Mesenchymal stem cell (in vitro differentiated cells and primary cell): ENCODE measurements at regions not wholly inside any gene's neighbourhood (a gene's known extent, or its start where the extent isn't known, plus 50 kb on each side); places are given as distances from the start of the nearest gene placed in this dataset.

ENCODE experiments used
- DNase-seq: peaks from one replicate; pipeline ENCODE4 v3.0.0-alpha.2; 2013
- H2AFZ ChIP-seq: one replicate; pipeline ENCODE4 v1.6.1; 2013; ENCODE audit warnings: low read depth, mild to moderate bottlenecking, control low read depth, inconsistent platforms, low read length, moderate library complexity
- H2AK5ac ChIP-seq: 2 replicates; pipeline ENCODE4 v1.6.1; 2013; ENCODE audit warnings: low read length, moderate library complexity, mild to moderate bottlenecking, inconsistent platforms; ENCODE audit not compliant: severe bottlenecking
- H2BK120ac ChIP-seq: one replicate; pipeline ENCODE4 v1.6.1; 2013; ENCODE audit warnings: low read depth, mild to moderate bottlenecking, inconsistent platforms, low read length, moderate library complexity
- H2BK12ac ChIP-seq, 2 experiments: one replicate each; pipeline ENCODE4 v1.6.1; 2013; ENCODE audit warnings: inconsistent platforms in 2 of 2, low read length in 2 of 2, mild to moderate bottlenecking in 2 of 2, moderate library complexity in 2 of 2, control low read depth in 1 of 2
- H2BK15ac ChIP-seq: one replicate; pipeline ENCODE4 v1.6.1; 2013; ENCODE audit warnings: mild to moderate bottlenecking, low read depth, inconsistent platforms; ENCODE audit not compliant: poor library complexity, severe bottlenecking
- H2BK5ac ChIP-seq: 2 replicates; pipeline ENCODE4 v1.6.1; 2013; ENCODE audit warnings: low read depth, mild to moderate bottlenecking, low read length, control low read depth, inconsistent platforms; ENCODE audit not compliant: poor library complexity, severe bottlenecking
- H3K14ac ChIP-seq, 2 experiments: one replicate each; pipeline ENCODE4 v1.6.1; 2013; ENCODE audit warnings: inconsistent platforms in 2 of 2, low read length in 2 of 2, control low read depth in 1 of 2, mild to moderate bottlenecking in 1 of 2, moderate library complexity in 1 of 2
- H3K18ac ChIP-seq, 2 experiments: one replicate each; pipeline ENCODE4 v1.6.1; 2013; ENCODE audit warnings: inconsistent platforms in 2 of 2, low read length in 2 of 2, control low read depth in 1 of 2, low read depth in 1 of 2, mild to moderate bottlenecking in 1 of 2
- H3K23ac ChIP-seq, 2 experiments: one replicate each; pipeline ENCODE4 v1.6.1; 2013; ENCODE audit warnings: inconsistent platforms in 2 of 2, low read length in 2 of 2, mild to moderate bottlenecking in 2 of 2, moderate library complexity in 2 of 2, control low read depth in 1 of 2
- H3K27ac ChIP-seq: 2 replicates; pipeline ENCODE4 v1.5.1; 2013; ENCODE audit warnings: mild to moderate bottlenecking, moderate library complexity, low read length, control low read depth, inconsistent platforms; ENCODE audit not compliant: poor library complexity, severe bottlenecking
- H3K27me3 ChIP-seq, 2 experiments: 2 replicates each; pipeline versions ENCODE4 v1.6.1 to v1.7.0; 2013; ENCODE audit warnings: low read length in 2 of 2, mild to moderate bottlenecking in 2 of 2, moderate library complexity in 2 of 2, control low read depth in 1 of 2, inconsistent platforms in 1 of 2; ENCODE audit not compliant: control insufficient read depth in 1 of 2, insufficient read depth in 1 of 2
- H3K36me3 ChIP-seq, 2 experiments: 2 replicates each; pipeline versions ENCODE4 v1.6.1 to v1.7.0; 2013; ENCODE audit warnings: low read length in 2 of 2, control low read depth in 1 of 2, inconsistent platforms in 1 of 2, low read depth in 1 of 2, mild to moderate bottlenecking in 1 of 2; ENCODE audit not compliant: insufficient read depth in 2 of 2, control insufficient read depth in 1 of 2
- H3K4ac ChIP-seq, 2 experiments: one replicate each; pipeline ENCODE4 v1.6.1; 2013; ENCODE audit warnings: inconsistent platforms in 2 of 2, low read length in 2 of 2, mild to moderate bottlenecking in 2 of 2, moderate library complexity in 2 of 2, control low read depth in 1 of 2, low read depth in 1 of 2
- H3K4me1 ChIP-seq: 2 replicates; pipeline ENCODE4 v1.6.1; 2013; ENCODE audit warnings: low read depth, low read length, control low read depth; ENCODE audit not compliant: control insufficient read depth, insufficient read depth
- H3K4me2 ChIP-seq: 2 replicates; pipeline ENCODE4 v1.6.1; 2013; ENCODE audit warnings: low read length, mild to moderate bottlenecking, inconsistent platforms; ENCODE audit not compliant: poor library complexity, severe bottlenecking
- H3K4me3 ChIP-seq, 2 experiments: 2 replicates each; pipeline versions ENCODE4 v1.5.1 to v1.7.0; 2013; ENCODE audit warnings: low read length in 2 of 2, mild to moderate bottlenecking in 2 of 2, control low read depth in 1 of 2, low read depth in 1 of 2; ENCODE audit not compliant: insufficient read depth in 1 of 2
- H3K79me1 ChIP-seq: replicated peaks from 2 replicates; pipeline ENCODE4 v1.6.1; 2013; ENCODE audit warnings: mild to moderate bottlenecking, control low read depth, low read length, inconsistent platforms; ENCODE audit not compliant: poor library complexity, severe bottlenecking
- H3K9ac ChIP-seq: 2 replicates; pipeline ENCODE4 v1.7.0; 2013; ENCODE audit warnings: mild to moderate bottlenecking, low read length, moderate library complexity
- H3K9me3 ChIP-seq: 2 replicates; pipeline ENCODE4 v1.7.0; 2013; ENCODE audit warnings: mild to moderate bottlenecking, low read length; ENCODE audit not compliant: control insufficient read depth
- H4K8ac ChIP-seq: one replicate; pipeline ENCODE4 v1.6.1; 2013; ENCODE audit warnings: inconsistent platforms, mild to moderate bottlenecking, low read length, moderate library complexity
- H4K91ac ChIP-seq: one replicate; pipeline ENCODE4 v1.6.1; 2013; ENCODE audit warnings: mild to moderate bottlenecking, low read length, inconsistent platforms
- WGBS: methylation state at CpG from one replicate; pipeline ENCODE4 v1.1.7; 2013; ENCODE audit warnings: mixed read lengths; 5-methylcytosine and 5-hydroxymethylcytosine counted together

DNA sequence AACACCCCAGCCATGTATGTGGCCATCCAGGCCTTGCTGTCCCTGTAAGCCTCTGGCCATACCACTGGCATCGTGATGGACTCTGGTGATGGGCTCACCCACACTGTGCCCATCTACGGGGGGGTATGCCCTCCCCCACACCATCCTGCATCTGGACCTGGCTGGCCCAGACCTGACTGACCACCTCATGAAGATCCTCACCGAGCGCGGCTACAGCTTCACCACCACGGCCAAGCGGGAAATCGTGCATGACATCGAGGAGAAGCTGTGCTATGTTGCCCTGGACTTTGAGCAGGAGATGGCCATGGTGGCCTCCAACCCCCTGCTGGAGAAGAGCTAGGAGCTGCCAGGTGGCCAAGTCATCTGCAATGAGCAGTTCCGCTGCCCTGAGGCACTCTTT, 80.4 kb upstream of the ZCCHC2 start:
- Histone ChIP-seq H3K79me1 (no peaks in the 10 kb centered on the region), H2AFZ (no peak overlapping the region), H2BK12ac (no peak overlapping the region), H3K18ac (no peak overlapping the region), H2AK5ac (no peak overlapping the region), H3K23ac (no peak overlapping the region), H3K14ac (no peak overlapping the region), H3K27me3 (no peaks in the 10 kb centered on the region), H2BK120ac (no peak overlapping the region), H4K91ac (no peak overlapping the region), H2BK5ac (no peak overlapping the region), H3K9ac (no peak overlapping the region), H3K9me3 (no peaks in the 10 kb centered on the region), H3K27ac (no peak overlapping the region), H3K4me2 (no peak overlapping the region), H3K4ac (no peak overlapping the region), H3K36me3 (no peaks in the 10 kb centered on the region), H2BK15ac (no peak overlapping the region), H4K8ac (no peak overlapping the region), H3K4me3 (no peak overlapping the region), H3K4me1 (peaks cover 1% of the 10 kb centered on the region)
- WGBS, result 92% methylated on average over 10 of the region's 10 CpGs
- no peak for DNase-seq

DNA sequence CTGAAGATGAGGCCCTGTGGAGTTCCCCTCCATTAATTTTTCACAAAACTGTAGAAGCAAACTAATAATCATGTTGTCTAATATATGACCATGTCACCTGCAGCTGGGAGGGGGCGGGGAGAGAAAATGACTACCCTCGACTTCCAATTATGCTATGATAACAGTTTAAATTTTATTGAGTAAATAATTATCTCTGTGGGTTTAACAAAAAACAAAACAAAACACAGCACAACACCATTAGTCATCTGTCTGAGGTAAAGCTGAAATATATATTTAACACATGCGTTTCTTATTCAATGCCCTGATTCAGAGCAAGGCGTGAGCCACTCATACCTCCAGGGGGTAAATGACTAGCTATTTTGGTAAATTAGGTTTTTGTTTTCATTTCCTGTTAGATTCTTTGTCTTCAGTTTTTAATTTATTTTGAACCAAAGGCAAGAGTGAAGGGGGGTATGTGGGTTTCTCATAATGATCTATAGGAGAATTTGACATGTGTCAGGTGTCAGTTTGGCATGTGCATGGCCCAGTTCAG, 77.4 kb upstream of the ZCCHC2 start:
- H3K18ac ChIP-seq, result no peak overlapping the region
- H2BK15ac ChIP-seq, result no peak overlapping the region
- peaks cover 1% of the 10 kb centered on the region for H3K4me1 ChIP-seq
- no peak overlapping the region for H4K91ac ChIP-seq
- H3K4me2 ChIP-seq, result no peak overlapping the region
- H3K27ac ChIP-seq, result no peak overlapping the region
- no peak overlapping the region for H2BK5ac ChIP-seq
- no peak for DNase-seq
- no peak overlapping the region for H2AFZ ChIP-seq
- H3K79me1 ChIP-seq, result no peaks in the 10 kb centered on the region
- no peak overlapping the region for H2BK12ac ChIP-seq
- no peak overlapping the region for H2BK120ac ChIP-seq
- no peaks in the 10 kb centered on the region for H3K36me3 ChIP-seq
- no peak overlapping the region for H3K14ac ChIP-seq
- H3K4ac ChIP-seq, result no peak overlapping the region
- no peak overlapping the region for H3K4me3 ChIP-seq
- H2AK5ac ChIP-seq, result no peak overlapping the region
- H3K9ac ChIP-seq, result no peak overlapping the region
- H3K9me3 ChIP-seq, result no peaks in the 10 kb centered on the region
- no peak overlapping the region for H3K23ac ChIP-seq
- no peak overlapping the region for H4K8ac ChIP-seq
- H3K27me3 ChIP-seq, result no peaks in the 10 kb centered on the region
- 94% methylated on average over 2 of the region's 4 CpGs for WGBS

DNA sequence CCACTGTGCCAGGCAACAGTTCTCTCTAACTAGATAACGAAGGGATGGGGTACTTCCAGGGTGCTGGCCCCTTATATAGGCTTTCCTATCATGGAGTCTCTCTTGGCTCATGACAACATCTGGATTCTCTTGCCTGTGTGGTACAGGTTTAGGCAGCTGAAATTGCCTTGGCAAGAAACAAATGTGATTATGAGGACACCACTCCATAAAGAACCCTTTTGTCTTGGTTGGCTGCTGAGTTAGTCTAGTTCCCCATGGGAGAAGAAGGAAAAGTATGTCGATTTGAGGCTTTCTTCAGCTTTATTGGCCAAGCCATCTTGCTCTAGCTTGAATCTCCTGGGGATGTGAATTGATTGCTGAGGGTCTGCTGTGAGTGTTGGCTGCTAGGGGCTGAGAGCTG, 76.3 kb upstream of the ZCCHC2 start:
- Histone ChIP-seq H2BK12ac (no peak overlapping the region), H3K23ac (no peak overlapping the region), H2AFZ (no peak overlapping the region), H2BK120ac (no peak overlapping the region), H3K18ac (no peak overlapping the region), H2BK5ac (no peak overlapping the region), H3K4me3 (no peak overlapping the region), H4K8ac (no peak overlapping the region), H2BK15ac (no peak overlapping the region), H3K9ac (no peak overlapping the region), H4K91ac (no peak overlapping the region), H3K27me3 (no peaks in the 10 kb centered on the region), H3K4me1 (peaks cover 8% of the 10 kb centered on the region), H3K36me3 (no peaks in the 10 kb centered on the region), H3K27ac (no peak overlapping the region), H3K9me3 (no peaks in the 10 kb centered on the region), H3K79me1 (no peaks in the 10 kb centered on the region), H3K4me2 (no peak overlapping the region), H3K4ac (no peak overlapping the region), H2AK5ac (no peak overlapping the region), H3K14ac (no peak overlapping the region)
- no peak for DNase-seq
- WGBS, result 98% methylated on average over 2 of the region's 2 CpGs

DNA sequence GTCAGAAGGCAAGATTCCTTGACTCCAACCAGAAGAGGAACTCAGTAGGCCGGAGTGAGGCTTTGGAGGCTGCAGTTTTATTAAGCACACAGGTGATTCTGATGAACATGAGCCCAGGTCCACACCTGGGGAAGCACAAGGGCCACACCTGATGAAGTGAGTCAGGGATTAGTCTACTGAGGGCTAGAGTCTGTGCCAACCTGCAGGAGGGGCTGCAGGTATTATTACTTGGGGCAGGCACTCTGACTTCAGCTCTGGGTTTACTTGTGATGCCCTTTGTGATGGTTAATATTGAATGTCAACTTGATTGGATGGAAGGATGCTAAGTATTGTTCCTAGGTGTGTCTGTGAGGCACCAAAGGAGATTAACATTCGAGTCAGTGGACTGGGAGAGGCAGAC, 75.2 kb upstream of the ZCCHC2 start:
- Histone ChIP-seq H3K18ac (no peak overlapping the region), H3K14ac (no peak overlapping the region), H3K27me3 (no peaks in the 10 kb centered on the region), H3K4me1 (peaks cover 8% of the 10 kb centered on the region), H2AK5ac (no peak overlapping the region), H2BK15ac (no peak overlapping the region), H3K23ac (no peak overlapping the region), H4K8ac (no peak overlapping the region), H3K9ac (no peak overlapping the region), H2BK120ac (no peak overlapping the region), H3K79me1 (no peaks in the 10 kb centered on the region), H2AFZ (no peak overlapping the region), H3K4me3 (no peak overlapping the region), H4K91ac (no peak overlapping the region), H3K36me3 (no peaks in the 10 kb centered on the region), H3K27ac (no peak overlapping the region), H3K4ac (no peak overlapping the region), H2BK12ac (no peak overlapping the region), H2BK5ac (no peak overlapping the region), H3K4me2 (no peak overlapping the region), H3K9me3 (no peaks in the 10 kb centered on the region)
- WGBS, result 90% methylated on average over 2 of the region's 2 CpGs
- DNase-seq, result no peak
